ENCODE measurements at regions not wholly inside any gene's neighbourhood (a gene's known extent, or its start where the extent isn't known, plus 50 kb on each side); places are given as distances from the start of the nearest gene placed in this dataset.
A peak's percentile ranks its signal among the peaks of the same experiment; 100 is the strongest.
"Not testable (repeated sequence)": the region's sequence is repeated elsewhere in the genome, so short reads cannot be mapped to it uniquely, and the experiment has no call there.

DNA sequence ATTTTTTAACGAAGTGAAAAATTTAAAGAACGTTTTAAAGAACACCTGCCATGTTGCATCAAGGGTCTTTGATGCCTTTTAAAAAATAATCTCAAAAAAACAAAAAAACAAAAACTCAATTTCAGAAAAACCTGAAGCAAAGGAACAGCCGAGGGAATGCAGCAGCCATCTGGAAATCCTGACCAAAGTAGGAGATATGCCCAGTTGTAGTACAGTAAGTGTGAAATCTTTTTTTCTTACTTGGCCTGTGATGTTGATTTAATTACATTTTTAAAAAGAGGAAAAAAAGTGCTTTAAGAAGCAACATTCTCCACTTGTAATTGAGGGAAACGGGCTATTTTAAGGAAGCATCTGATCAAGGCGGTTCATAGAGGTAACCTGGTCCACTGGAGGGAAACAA, 213.7 kb upstream of the GAP43 start:
- TF ChIP-seq CHD2 (IDR thresholded peaks at IDR 0.05; ENCODE audit: low read length, partially characterized antibody) (no peak), NPAS2 (CRISPR knock-in tag; IDR thresholded peaks at IDR 0.05; ENCODE audit: borderline replicate concordance) (no peak), TFCP2L1 (CRISPR knock-in tag; IDR thresholded peaks at IDR 0.05) (no peak), E2F6 (IDR thresholded peaks at IDR 0.05; ENCODE audit: borderline replicate concordance, low read depth) (no peak), PHF8 (IDR thresholded peaks at IDR 0.05; ENCODE audit: borderline replicate concordance, low read depth) (no peak), EHMT2 (IDR thresholded peaks at IDR 0.05; ENCODE audit: low read depth) (no peak), RFX5 (IDR thresholded peaks at IDR 0.05) (no peak), MYC (IDR thresholded peaks at IDR 0.05; ENCODE audit: borderline replicate concordance, low read length) (no peak), JUNB (IDR thresholded peaks at IDR 0.05) (no peak), RCOR1 (IDR thresholded peaks at IDR 0.05; ENCODE audit: low read depth, low read length) (no peak)
- TF ChIP-seq, protein P1, sequence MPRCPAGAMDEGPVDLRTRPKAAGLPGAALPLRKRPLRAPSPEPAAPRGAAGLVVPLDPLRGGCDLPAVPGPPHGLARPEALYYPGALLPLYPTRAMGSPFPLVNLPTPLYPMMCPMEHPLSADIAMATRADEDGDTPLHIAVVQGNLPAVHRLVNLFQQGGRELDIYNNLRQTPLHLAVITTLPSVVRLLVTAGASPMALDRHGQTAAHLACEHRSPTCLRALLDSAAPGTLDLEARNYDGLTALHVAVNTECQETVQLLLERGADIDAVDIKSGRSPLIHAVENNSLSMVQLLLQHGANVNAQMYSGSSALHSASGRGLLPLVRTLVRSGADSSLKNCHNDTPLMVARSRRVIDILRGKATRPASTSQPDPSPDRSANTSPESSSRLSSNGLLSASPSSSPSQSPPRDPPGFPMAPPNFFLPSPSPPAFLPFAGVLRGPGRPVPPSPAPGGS (IDR thresholded peaks at IDR 0.05) = no peak
- ATAC-seq = no peak
- no peaks in the 10 kb centered on the region for H3K4me1 ChIP-seq
- H3K27ac ChIP-seq = no peak overlapping the region
- CTCF ChIA-PET = interaction anchor here (0.8 kb wide), 1 partner anchor 190 kb away, joined by 3 read pairs; no protein-coding TSS in a partner anchor
- WGBS (ENCODE audit: missing lambda C conversion rate) = 18% methylated on average over 5 of the region's 5 CpGs
- H3K4me3 ChIP-seq = no peak overlapping the region
- FAIRE-seq = no peak
- POLR2A ChIA-PET = no interaction called here
- H3K9me3 ChIP-seq = no peaks in the 10 kb centered on the region
- DNase-seq (ENCODE audit: low read depth in 1 of 2, low spot score in 1 of 2) = no peak
- H3K4me2 ChIP-seq = no peak overlapping the region

- POLR2A ChIA-PET; H3K4me3 ChIP-seq; DNase-seq (ENCODE audit: low read depth in 1 of 2, low spot score in 1 of 2); ATAC-seq; H3K9me3 ChIP-seq; CTCF ChIA-PET; FAIRE-seq; H3K4me1 ChIP-seq; H3K4me2 ChIP-seq; H3K27ac ChIP-seq: not testable (repeated sequence)
- peak; percentile 73 for TF ChIP-seq ZC3H11A (IDR thresholded peaks at IDR 0.05)
- WGBS (ENCODE audit: missing lambda C conversion rate) = 69% methylated on average over 4 of the region's 4 CpGs
These were observed 208.7 kb upstream of the GAP43 start for GRCh38 chr3:115414610-115415009.

- 39% methylated on average over 4 of the region's 4 CpGs for WGBS (ENCODE audit: missing lambda C conversion rate)
- ATAC-seq (no peak), DNase-seq (ENCODE audit: low read depth in 1 of 2, low spot score in 1 of 2) (no peak), FAIRE-seq (no peak)
- CTCF ChIA-PET = interaction anchor here (1.1 kb wide), 1 partner anchor 21 kb away, joined by 6 read pairs; no protein-coding TSS in a partner anchor
- Histone ChIP-seq H3K4me3 (no peak overlapping the region), H3K9me3 (no peaks in the 10 kb centered on the region), H3K4me1 (no peaks in the 10 kb centered on the region), H3K27ac (no peak overlapping the region), H3K4me2 (no peak overlapping the region)
- POLR2A ChIA-PET = no interaction called here
- TF ChIP-seq EHMT2 (IDR thresholded peaks at IDR 0.05; ENCODE audit: low read depth) (no peak), MYC (IDR thresholded peaks at IDR 0.05; ENCODE audit: borderline replicate concordance, low read length) (no peak), E2F6 (IDR thresholded peaks at IDR 0.05; ENCODE audit: borderline replicate concordance, low read depth) (no peak), POLR2AphosphoS2 (conservative IDR thresholded peaks at IDR 0.05; ENCODE audit: low read length) (no peak), NR3C1 (IDR thresholded peaks at IDR 0.05) (no peak), EHF (CRISPR knock-in tag; IDR thresholded peaks at IDR 0.05) (no peak), MAFK (IDR thresholded peaks at IDR 0.05; ENCODE audit: partially characterized antibody) (no peak), RCOR1 (IDR thresholded peaks at IDR 0.05; ENCODE audit: low read depth, low read length) (no peak), CHD4 (IDR thresholded peaks at IDR 0.05; ENCODE audit: borderline replicate concordance) (no peak), GATA3 (IDR thresholded peaks at IDR 0.05; ENCODE audit: borderline replicate concordance) (no peak), RARB (CRISPR knock-in tag; IDR thresholded peaks at IDR 0.05) (no peak), RAD21 (conservative IDR thresholded peaks at IDR 0.05 in 1 of 2, IDR thresholded peaks at IDR 0.05 in 1 of 2) (no peak)
- TF ChIP-seq, protein P2, sequence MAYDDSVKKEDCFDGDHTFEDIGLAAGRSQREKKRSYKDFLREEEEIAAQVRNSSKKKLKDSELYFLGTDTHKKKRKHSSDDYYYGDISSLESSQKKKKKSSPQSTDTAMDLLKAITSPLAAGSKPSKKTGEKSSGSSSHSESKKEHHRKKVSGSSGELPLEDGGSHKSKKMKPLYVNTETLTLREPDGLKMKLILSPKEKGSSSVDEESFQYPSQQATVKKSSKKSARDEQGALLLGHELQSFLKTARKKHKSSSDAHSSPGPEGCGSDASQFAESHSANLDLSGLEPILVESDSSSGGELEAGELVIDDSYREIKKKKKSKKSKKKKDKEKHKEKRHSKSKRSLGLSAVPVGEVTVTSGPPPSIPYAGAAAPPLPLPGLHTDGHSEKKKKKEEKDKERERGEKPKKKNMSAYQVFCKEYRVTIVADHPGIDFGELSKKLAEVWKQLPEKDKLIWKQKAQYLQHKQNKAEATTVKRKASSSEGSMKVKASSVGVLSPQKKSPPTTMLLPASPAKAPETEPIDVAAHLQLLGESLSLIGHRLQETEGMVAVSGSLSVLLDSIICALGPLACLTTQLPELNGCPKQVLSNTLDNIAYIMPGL (CRISPR knock-in tag; IDR thresholded peaks at IDR 0.05; ENCODE audit: borderline replicate concordance) = no peak
- TF ChIP-seq, protein P3, sequence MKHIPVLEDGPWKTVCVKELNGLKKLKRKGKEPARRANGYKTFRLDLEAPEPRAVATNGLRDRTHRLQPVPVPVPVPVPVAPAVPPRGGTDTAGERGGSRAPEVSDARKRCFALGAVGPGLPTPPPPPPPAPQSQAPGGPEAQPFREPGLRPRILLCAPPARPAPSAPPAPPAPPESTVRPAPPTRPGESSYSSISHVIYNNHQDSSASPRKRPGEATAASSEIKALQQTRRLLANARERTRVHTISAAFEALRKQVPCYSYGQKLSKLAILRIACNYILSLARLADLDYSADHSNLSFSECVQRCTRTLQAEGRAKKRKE (CRISPR knock-in tag; IDR thresholded peaks at IDR 0.05; ENCODE audit: low read depth) = no peak
These were observed 207.9 kb upstream of the GAP43 start for GRCh38 chr3:115415246-115415996.

Data from A549 (cell line).